ENCODE measurements at regions not wholly inside any gene's neighbourhood (a gene's known extent, or its start where the extent isn't known, plus 50 kb on each side); places are given as distances from the start of the nearest gene placed in this dataset.

- no peak for TF ChIP-seq CTCF (IDR thresholded peaks at IDR 0.05; ENCODE audit: low read depth, low read length, poor library complexity, severe bottlenecking)
- no peak for TF ChIP-seq EZH2phosphoT487 (IDR thresholded peaks at IDR 0.05; ENCODE audit: borderline replicate concordance, low read length)
Observed at GRCh38 chr6:22756365-22756764, 187.0 kb downstream of the HDGFL1 start.

All from DOHH2 (cell line).